GM19397 (cell line): ENCODE measurements at regions not wholly inside any gene's neighbourhood (a gene's known extent, or its start where the extent isn't known, plus 50 kb on each side); places are given as distances from the start of the nearest gene placed in this dataset.
"Not testable (repeated sequence)": the region's sequence is repeated elsewhere in the genome, so short reads cannot be mapped to it uniquely, and the experiment has no call there.

ENCODE experiments used
- ATAC-seq: cut with Tn5 transposase; IDR thresholded peaks from one replicate; pipeline ENCODE4 v1.9.1; 2021; ENCODE audit warnings: mild to moderate bottlenecking, moderate library complexity; ENCODE audit not compliant: unreplicated experiment

- ATAC-seq = no peak
Measured at GRCh38 chr5:99765011-99765410, 770.2 kb upstream of the FAM174A start.

- ATAC-seq = no peak
Measured at GRCh38 chr5:99763021-99763774, 772.0 kb upstream of the FAM174A start.

- no peak for ATAC-seq
Measured at GRCh38 chr5:99747342-99747741, 787.8 kb upstream of the FAM174A start.

GRCh38 chr5:99733146-99733545 is 802.0 kb upstream of the FAM174A start:
- ATAC-seq = not testable (repeated sequence)

GRCh38 chr5:99730653-99731052 is 801.8 kb upstream of the CHD1 start:
- not testable (repeated sequence) for ATAC-seq

- no peak for ATAC-seq
Measured at GRCh38 chr5:99724732-99725290, 796.0 kb upstream of the CHD1 start.

- no peak for ATAC-seq
Measured at GRCh38 chr5:99721506-99721905, 792.7 kb upstream of the CHD1 start.

GRCh38 chr5:99715921-99716320 is 787.1 kb upstream of the CHD1 start:
- no peak for ATAC-seq

- no peak for ATAC-seq
Measured at GRCh38 chr5:99706160-99706559, 777.4 kb upstream of the CHD1 start.

GRCh38 chr5:99702565-99702964 is 773.8 kb upstream of the CHD1 start:
- ATAC-seq = no peak

- no peak for ATAC-seq
Measured at GRCh38 chr5:99694884-99695283, 766.1 kb upstream of the CHD1 start.

GRCh38 chr5:99686538-99686937 is 757.7 kb upstream of the CHD1 start:
- ATAC-seq = no peak

- ATAC-seq = no peak
Measured at GRCh38 chr5:99675974-99676373, 747.2 kb upstream of the CHD1 start.

GRCh38 chr5:99674101-99674500 is 745.3 kb upstream of the CHD1 start:
- ATAC-seq = no peak

GRCh38 chr5:99664972-99665371 is 736.2 kb upstream of the CHD1 start:
- no peak for ATAC-seq

GRCh38 chr5:99651298-99651697 is 722.5 kb upstream of the CHD1 start:
- ATAC-seq = no peak

- no peak for ATAC-seq
Measured at GRCh38 chr5:99646011-99646647, 717.3 kb upstream of the CHD1 start.

- ATAC-seq = no peak
Measured at GRCh38 chr5:99644822-99645221, 716.0 kb upstream of the CHD1 start.

GRCh38 chr5:99640646-99641045 is 711.8 kb upstream of the CHD1 start:
- ATAC-seq = no peak

- no peak for ATAC-seq
Measured at GRCh38 chr5:99639905-99640304, 711.1 kb upstream of the CHD1 start.

- ATAC-seq = no peak
Measured at GRCh38 chr5:99636663-99637062, 707.9 kb upstream of the CHD1 start.
